ENCODE measurements at regions not wholly inside any gene's neighbourhood (a gene's known extent, or its start where the extent isn't known, plus 50 kb on each side); places are given as distances from the start of the nearest gene placed in this dataset.

DNA sequence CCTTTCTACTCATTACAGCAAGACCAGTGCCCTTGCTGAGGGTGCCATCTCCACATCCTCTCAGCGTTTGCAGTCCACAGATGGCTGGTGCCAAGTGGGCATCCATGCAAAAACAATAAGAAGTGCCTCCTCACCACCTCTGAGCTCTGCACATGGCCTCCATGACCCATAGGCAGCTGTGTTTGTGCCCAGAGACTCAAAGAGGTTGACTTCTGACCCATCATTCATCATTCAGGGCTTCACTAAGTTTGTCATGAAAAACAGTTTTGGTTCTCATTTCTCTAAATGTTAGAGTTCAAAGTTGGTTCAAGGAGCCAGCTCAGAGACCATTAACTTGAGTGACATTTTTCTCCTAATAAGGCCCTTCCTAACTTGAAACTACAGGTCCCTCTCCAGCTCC lies 512.6 kb upstream of the MAP3K7 start:
- TF ChIP-seq, protein P1, sequence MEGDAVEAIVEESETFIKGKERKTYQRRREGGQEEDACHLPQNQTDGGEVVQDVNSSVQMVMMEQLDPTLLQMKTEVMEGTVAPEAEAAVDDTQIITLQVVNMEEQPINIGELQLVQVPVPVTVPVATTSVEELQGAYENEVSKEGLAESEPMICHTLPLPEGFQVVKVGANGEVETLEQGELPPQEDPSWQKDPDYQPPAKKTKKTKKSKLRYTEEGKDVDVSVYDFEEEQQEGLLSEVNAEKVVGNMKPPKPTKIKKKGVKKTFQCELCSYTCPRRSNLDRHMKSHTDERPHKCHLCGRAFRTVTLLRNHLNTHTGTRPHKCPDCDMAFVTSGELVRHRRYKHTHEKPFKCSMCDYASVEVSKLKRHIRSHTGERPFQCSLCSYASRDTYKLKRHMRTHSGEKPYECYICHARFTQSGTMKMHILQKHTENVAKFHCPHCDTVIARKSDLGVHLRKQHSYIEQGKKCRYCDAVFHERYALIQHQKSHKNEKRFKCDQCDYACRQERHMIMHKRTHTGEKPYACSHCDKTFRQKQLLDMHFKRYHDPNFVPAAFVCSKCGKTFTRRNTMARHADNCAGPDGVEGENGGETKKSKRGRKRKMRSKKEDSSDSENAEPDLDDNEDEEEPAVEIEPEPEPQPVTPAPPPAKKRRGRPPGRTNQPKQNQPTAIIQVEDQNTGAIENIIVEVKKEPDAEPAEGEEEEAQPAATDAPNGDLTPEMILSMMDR (conservative IDR thresholded peaks at IDR 0.05 in 1 of 2, IDR thresholded peaks at IDR 0.05 in 1 of 2; ENCODE audit: low read depth in 1 of 2, low read length in 2 of 2): no peak
- TF ChIP-seq EZH2 (IDR thresholded peaks at IDR 0.05; ENCODE audit: low read length, missing control alignments): no peak

All from fibroblast of lung (primary cell).